Loucy (cell line): ENCODE measurements at regions not wholly inside any gene's neighbourhood (a gene's known extent, or its start where the extent isn't known, plus 50 kb on each side); places are given as distances from the start of the nearest gene placed in this dataset.

ENCODE experiments used
- H2AFZ ChIP-seq: fragments of 200-600 bp; sonication (generic); 2 replicates; pipeline ENCODE4 v1.6.0; 2016; ENCODE audit warnings: antibody characterized with exemption, mild to moderate bottlenecking, low read length, moderate library complexity
- H3F3A ChIP-seq: fragments of 200-600 bp; 2 replicates; pipeline ENCODE4 v1.6.0; 2016; ENCODE audit warnings: antibody characterized with exemption, low read depth, mild to moderate bottlenecking
- H3K27me3 ChIP-seq: fragments of 200-600 bp; sonication (generic); 2 replicates; pipeline ENCODE4 v1.6.1; 2014; ENCODE audit warnings: low read length, mild to moderate bottlenecking; ENCODE audit not compliant: insufficient read depth, poor library complexity, severe bottlenecking
- H3K36me3 ChIP-seq: fragments of 200-600 bp; sonication (generic); 2 replicates; pipeline ENCODE4 v1.6.1; 2016; ENCODE audit warnings: low read length; ENCODE audit not compliant: insufficient read depth
- H3K4me1 ChIP-seq: fragments of 200-600 bp; sonication (generic); 2 replicates; pipeline ENCODE4 v1.5.1; 2014; ENCODE audit warnings: low read length, mild to moderate bottlenecking; ENCODE audit not compliant: insufficient read depth, poor library complexity, severe bottlenecking
- H3K4me2 ChIP-seq: fragments of 200-600 bp; sonication (generic); 2 replicates; pipeline ENCODE4 v1.6.0; 2014; ENCODE audit warnings: antibody characterized with exemption, low read length, low read depth, mild to moderate bottlenecking; ENCODE audit not compliant: poor library complexity, severe bottlenecking
- H3K4me3 ChIP-seq: fragments of 200-600 bp; sonication (generic); 2 replicates; pipeline ENCODE4 v1.5.1; 2014; ENCODE audit warnings: low read length, mild to moderate bottlenecking, mixed read lengths; ENCODE audit not compliant: poor library complexity, severe bottlenecking
- H3K79me2 ChIP-seq: fragments of 200-600 bp; sonication (generic); 2 replicates; pipeline ENCODE4 v1.6.1; 2014; ENCODE audit warnings: low read length; ENCODE audit not compliant: insufficient read depth
- H3K9ac ChIP-seq: fragments of 200-600 bp; sonication (generic); 2 replicates; pipeline ENCODE4 v1.6.0; 2014; ENCODE audit warnings: mild to moderate bottlenecking, low read depth, low read length, moderate library complexity; ENCODE audit not compliant: poor library complexity, severe bottlenecking
- H3K9me2 ChIP-seq: fragments of 200-600 bp; sonication (generic); replicated peaks from 2 replicates; pipeline ENCODE4 v1.6.1; 2016; ENCODE audit warnings: low read depth, low read length, mixed read lengths
- H3K9me3 ChIP-seq: fragments of 200-600 bp; sonication (generic); 2 replicates; pipeline ENCODE4 v1.6.1; 2014; ENCODE audit warnings: mild to moderate bottlenecking, antibody characterized with exemption, low read length, low read depth; ENCODE audit not compliant: insufficient read depth
- H4K20me1 ChIP-seq: fragments of 200-600 bp; sonication (generic); 2 replicates; pipeline ENCODE4 v1.6.0; 2014; ENCODE audit warnings: antibody characterized with exemption, low read length, mild to moderate bottlenecking; ENCODE audit not compliant: insufficient read depth, poor library complexity, severe bottlenecking
- CTCF ChIP-seq: fragments of 200-600 bp; sonication (generic); conservative IDR thresholded peaks from 2 replicates; pipeline ENCODE4 v1.5.1; 2014; ENCODE audit warnings: mild to moderate bottlenecking, antibody characterized with exemption, low read length
- EZH2phosphoT487 ChIP-seq: fragments of 200-600 bp; IDR thresholded peaks from 2 replicates; pipeline ENCODE4 v1.6.1; 2018; ENCODE audit warnings: antibody characterized with exemption, mild to moderate bottlenecking, moderate library complexity, borderline replicate concordance

GRCh38 chr5:118657576-118657975, 330.8 kb downstream of the DTWD2 start:
- no peaks in the 10 kb centered on the region for H3K4me1 ChIP-seq
- H3K4me3 ChIP-seq = no peak overlapping the region
- H3K27me3 ChIP-seq = no peaks in the 10 kb centered on the region
- H3K79me2 ChIP-seq = no peaks in the 10 kb centered on the region
- H3K36me3 ChIP-seq = no peaks in the 10 kb centered on the region
- H3F3A ChIP-seq = no peaks in the 10 kb centered on the region
- TF ChIP-seq CTCF (no peak), EZH2phosphoT487 (no peak)
- H4K20me1 ChIP-seq = no peaks in the 10 kb centered on the region
- no peaks in the 10 kb centered on the region for H3K9me2 ChIP-seq
- H3K4me2 ChIP-seq = no peak overlapping the region
- H2AFZ ChIP-seq = no peak overlapping the region
- H3K9me3 ChIP-seq = no peaks in the 10 kb centered on the region
- H3K9ac ChIP-seq = no peak overlapping the region

GRCh38 chr5:118653872-118654271, 334.5 kb downstream of the DTWD2 start:
- no peak overlapping the region for H2AFZ ChIP-seq
- H3K4me2 ChIP-seq = no peak overlapping the region
- no peaks in the 10 kb centered on the region for H3K36me3 ChIP-seq
- no peak overlapping the region for H3K4me3 ChIP-seq
- H3K9me2 ChIP-seq = no peaks in the 10 kb centered on the region
- no peak overlapping the region for H3K9ac ChIP-seq
- H4K20me1 ChIP-seq = no peaks in the 10 kb centered on the region
- no peaks in the 10 kb centered on the region for H3F3A ChIP-seq
- no peaks in the 10 kb centered on the region for H3K9me3 ChIP-seq
- H3K79me2 ChIP-seq = no peaks in the 10 kb centered on the region
- no peaks in the 10 kb centered on the region for H3K4me1 ChIP-seq
- no peak for TF ChIP-seq EZH2phosphoT487
- no peak for TF ChIP-seq CTCF
- no peaks in the 10 kb centered on the region for H3K27me3 ChIP-seq

- TF ChIP-seq EZH2phosphoT487 (no peak), CTCF (no peak)
- H3K4me1 ChIP-seq = no peaks in the 10 kb centered on the region
- H3K27me3 ChIP-seq = no peaks in the 10 kb centered on the region
- no peaks in the 10 kb centered on the region for H4K20me1 ChIP-seq
- H3K9me2 ChIP-seq = no peaks in the 10 kb centered on the region
- no peaks in the 10 kb centered on the region for H3K36me3 ChIP-seq
- no peak overlapping the region for H2AFZ ChIP-seq
- no peak overlapping the region for H3K4me2 ChIP-seq
- H3K9me3 ChIP-seq = no peaks in the 10 kb centered on the region
- no peaks in the 10 kb centered on the region for H3F3A ChIP-seq
- H3K4me3 ChIP-seq = no peak overlapping the region
- no peak overlapping the region for H3K9ac ChIP-seq
- no peaks in the 10 kb centered on the region for H3K79me2 ChIP-seq
Observed at GRCh38 chr5:118653183-118653582, 335.2 kb downstream of the DTWD2 start.
